HG03095 (cell line): ENCODE measurements at regions not wholly inside any gene's neighbourhood (a gene's known extent, or its start where the extent isn't known, plus 50 kb on each side); places are given as distances from the start of the nearest gene placed in this dataset.

Experiments used
- ATAC-seq: cut with Tn5 transposase; IDR thresholded peaks from one replicate; pipeline ENCODE4 v1.9.1; 2021; ENCODE audit warnings: moderate library complexity; ENCODE audit not compliant: unreplicated experiment

- ATAC-seq, result no peak
These were observed 157.6 kb downstream of the SLC35B3 start for GRCh38 chr6:8277769-8278168.

DNA sequence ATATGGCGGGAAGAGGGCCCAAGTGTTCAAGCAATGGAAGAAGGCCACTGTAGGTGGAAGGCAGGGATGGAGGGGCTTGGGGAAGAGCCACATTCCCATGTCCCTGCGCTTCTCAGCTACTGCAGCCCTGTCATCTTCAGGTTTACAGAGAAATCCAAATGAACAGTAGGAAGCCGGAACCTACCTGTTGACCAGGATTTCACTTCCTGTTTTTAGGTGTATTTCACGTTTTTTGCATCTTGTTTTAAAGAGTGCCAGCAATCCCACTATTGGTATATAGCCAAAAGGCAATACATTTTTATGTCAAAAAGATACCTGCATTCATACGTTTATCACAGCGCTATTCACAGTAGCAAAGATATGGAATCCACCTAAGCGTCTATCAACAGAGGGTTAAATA lies 159.2 kb downstream of the SLC35B3 start:
- ATAC-seq, result no peak

DNA sequence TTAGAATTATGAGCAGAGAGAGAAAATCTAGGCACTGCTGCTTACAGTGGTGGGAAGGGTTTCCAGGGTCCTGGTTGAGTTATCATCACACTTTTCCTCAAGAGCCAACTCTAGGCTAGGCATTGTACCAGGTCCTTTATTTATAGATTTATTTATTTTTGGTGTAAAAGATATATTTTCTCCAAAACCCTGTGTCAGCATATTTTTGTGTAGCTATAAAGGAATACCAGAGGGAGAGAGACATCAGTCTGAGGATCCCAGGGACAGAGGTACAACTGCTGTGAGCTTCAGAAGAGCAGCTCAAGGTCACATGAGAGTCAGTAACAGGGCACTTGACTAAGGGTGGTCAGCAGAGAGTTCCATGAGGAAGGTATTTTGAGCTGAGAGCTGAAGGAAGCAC lies 159.7 kb downstream of the SLC35B3 start:
- ATAC-seq, result no peak

- ATAC-seq, result no peak
These were observed 161.1 kb downstream of the SLC35B3 start for GRCh38 chr6:8274226-8274625.

- no peak for ATAC-seq
These were observed 165.4 kb downstream of the SLC35B3 start for GRCh38 chr6:8269872-8270454.

DNA sequence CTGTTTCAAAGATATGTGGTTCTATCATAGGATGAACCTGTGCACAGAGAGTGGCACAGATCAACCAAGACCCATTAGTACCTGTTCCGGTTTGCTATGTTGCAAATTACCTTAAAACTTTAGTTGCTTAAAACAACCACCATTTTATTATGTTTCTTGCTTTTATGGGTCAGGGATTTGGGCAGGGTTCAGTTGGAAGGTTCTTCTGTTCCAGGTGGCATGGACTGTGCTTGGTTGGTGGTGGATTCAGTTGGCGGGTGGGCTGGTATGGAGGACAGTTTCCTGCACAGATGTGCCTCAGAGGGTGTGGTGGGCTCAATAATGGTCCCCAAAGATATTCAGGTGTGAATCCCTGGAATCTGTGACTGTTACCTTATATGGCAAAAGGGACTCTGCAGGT lies 166.3 kb downstream of the SLC35B3 start:
- no peak for ATAC-seq

- ATAC-seq, result no peak
These were observed 166.3 kb upstream of the EEF1E1 start for GRCh38 chr6:8268606-8269005.

- ATAC-seq, result no peak
These were observed 165.8 kb upstream of the EEF1E1 start for GRCh38 chr6:8268156-8268555.

- ATAC-seq, result no peak
These were observed 158.3 kb upstream of the EEF1E1 start for GRCh38 chr6:8260610-8261009.

DNA sequence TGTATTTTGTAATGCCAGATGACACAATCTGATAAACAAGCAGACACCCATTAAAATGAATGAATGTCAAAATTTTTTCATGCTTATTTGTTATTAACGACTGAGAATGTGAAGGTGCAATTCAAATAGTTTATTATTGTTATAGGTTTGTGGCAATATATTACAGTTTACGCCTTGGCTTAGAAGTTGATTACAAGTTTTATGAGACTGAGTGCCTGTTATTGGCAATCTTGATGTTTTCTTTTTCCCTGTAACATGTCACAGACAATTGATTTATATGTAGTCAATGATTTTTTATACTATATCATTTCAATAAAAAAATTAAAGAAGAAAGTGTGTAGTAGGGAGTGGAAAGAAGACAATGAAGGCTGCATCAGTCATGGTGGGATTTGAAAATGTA lies 144.1 kb upstream of the EEF1E1 start:
- ATAC-seq, result no peak

DNA sequence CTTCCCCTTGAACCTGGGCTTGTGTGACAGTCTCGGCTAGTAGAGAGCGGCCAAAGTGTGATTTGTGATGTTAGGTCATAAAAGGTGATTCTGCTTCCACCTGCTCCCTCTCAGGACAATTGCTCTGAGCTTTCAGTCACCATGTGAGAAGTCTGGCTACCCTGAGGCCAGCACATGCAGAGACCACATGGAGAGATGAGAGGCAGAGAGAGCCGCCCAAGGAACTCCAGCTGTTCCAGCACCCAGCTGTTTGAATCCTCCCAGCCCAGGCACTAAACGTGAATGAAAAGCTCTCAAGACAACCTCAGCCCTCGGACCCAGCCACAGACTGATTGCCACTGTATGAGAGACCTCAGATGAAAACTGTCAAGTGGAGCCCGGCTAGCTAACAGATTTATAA lies 143.4 kb upstream of the EEF1E1 start:
- ATAC-seq, result no peak

- no peak for ATAC-seq
These were observed 141.1 kb upstream of the EEF1E1 start for GRCh38 chr6:8243475-8243874.

DNA sequence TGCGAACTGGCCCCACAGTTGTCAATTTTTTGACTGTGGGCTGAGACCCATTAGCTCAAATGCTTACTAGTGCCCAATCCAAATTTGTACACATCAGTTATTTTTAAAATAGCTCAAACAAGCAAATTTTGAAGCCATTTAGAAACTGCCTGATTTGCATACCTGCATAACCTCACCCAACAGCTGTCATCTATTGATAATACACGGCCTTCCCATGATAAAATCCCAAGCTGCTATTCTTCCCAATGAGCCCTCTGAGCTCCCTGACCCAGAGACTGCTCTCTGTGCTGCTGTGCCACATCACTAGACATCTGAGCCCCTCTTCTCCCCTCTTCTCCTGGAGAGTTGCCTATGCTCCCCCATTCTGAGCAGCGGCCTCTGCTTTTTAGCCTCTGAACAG lies 140.5 kb upstream of the EEF1E1 start:
- no peak for ATAC-seq

DNA sequence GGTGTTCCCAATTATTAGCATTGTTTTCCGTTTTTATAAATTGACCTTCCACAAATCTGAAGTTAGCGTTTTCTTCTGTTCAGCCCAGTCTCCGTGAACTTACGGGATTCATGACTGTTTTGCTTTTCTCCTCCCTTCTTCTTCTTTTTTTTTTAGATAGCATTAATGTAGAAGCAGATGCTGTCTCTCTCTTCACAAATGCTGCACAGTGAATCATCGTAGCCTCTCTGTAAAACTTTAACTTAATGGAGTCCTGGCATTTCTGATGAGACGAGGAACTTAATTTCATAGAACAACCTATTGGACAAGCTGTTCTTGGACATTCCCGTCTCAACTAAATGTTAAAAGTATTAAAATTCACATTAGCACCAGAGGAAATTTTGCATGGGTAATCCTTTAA lies 138.0 kb upstream of the EEF1E1 start:
- no peak for ATAC-seq

GRCh38 chr6:8238773-8239683 lies 136.7 kb upstream of the EEF1E1 start:
- ATAC-seq, result no peak

DNA sequence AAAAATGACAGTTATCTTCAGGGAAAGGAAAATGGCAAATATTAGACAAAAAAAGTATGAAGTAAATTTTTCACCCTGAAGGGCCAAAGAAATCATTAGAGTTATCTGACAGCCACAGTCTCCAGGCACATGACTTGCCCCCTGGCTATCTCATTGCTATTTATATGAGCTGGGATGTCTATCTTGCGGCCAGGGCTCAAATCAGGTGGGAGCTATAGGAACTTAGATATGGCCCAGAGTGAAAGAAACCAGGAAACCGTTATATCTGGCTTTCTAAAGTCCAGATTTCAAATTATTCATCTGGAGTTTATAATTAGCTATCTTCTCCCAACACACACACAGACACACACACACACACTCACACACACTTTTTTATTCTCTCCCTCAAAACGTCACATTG lies 135.3 kb upstream of the EEF1E1 start:
- ATAC-seq, result no peak

DNA sequence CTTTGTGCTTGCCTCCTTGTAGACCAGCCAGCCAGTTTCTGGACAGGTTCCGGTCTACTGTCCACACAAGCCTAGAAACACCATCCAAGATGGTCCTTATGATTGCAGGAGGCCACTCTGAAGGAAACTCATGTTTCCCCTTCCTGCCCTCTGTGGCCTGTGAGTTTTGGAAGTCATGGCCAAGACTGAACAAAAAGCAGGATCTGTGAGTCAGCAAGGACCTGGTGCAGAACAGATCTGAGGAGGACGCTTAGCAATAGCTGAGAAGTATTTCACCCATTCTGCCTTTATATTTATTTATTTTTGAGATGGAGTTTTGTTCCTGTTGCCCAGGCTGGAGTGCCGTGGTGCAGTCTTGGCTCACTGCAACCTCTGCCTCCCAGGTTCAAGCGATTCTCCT lies 134.6 kb upstream of the EEF1E1 start:
- no peak for ATAC-seq

- no peak for ATAC-seq
These were observed 132.0 kb upstream of the EEF1E1 start for GRCh38 chr6:8234321-8234720.

- no peak for ATAC-seq
These were observed 129.6 kb upstream of the EEF1E1 start for GRCh38 chr6:8231956-8232355.

DNA sequence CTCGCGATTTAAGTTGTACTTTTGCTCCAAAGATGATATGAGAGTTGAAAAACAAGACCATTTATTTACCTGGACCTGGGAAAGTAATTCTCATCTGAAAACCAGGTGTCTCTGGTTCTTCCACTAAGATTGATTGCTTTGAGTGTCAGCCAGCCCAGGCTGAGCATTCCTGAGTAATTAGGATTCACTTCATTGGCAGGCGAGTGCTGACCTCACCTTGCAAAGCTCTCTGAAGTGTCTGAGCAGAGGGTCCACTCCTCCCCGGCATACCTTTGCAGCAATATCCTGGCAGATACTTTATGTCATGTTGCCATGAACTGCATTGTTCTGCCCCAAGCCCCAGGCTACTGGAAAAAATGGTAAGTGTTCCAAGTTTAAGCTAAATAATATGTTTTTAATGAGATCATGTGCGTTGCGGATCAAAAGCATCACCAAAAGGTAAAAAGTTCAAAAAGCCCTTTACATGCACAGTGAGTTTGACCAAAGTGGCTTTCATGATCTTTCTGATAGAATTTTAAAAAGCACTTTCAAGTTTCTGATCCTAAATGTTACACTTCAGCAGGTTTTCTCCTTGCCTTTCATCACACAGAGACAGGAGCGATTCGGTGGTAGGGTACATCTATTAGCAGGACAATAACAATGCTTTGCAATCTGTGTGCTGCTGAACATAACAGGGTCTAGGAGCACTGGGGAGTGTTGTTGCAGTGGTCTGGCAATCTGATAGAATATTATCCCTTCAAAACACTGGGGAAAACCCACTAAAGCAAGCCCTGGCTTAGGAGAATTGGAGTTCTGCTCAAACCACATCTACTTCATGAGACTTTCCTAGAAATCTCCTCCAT lies 127.8 kb upstream of the EEF1E1 start:
- ATAC-seq, result no peak

- no peak for ATAC-seq
These were observed 122.8 kb upstream of the EEF1E1 start for GRCh38 chr6:8225113-8225512.

DNA sequence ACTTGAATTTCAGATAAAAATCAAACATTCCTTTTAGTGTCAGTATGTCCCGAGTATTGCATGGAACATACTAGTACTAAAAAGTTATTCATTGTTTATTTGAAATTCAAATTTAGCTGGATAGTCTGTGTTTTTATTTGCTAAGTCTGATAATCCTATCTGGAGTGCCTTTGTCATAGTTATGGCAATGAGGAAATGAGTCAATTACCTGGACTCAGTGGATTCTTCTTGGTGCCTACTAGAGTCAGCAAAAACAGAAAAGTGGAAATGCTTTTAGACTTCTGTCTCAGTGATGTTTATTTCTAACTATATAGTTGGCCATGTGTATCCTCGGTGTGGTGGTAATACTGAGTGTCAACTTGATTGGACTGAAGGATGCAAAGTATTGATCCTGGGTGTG lies 121.3 kb upstream of the EEF1E1 start:
- ATAC-seq, result no peak
